Naive thymus-derived CD4-positive, alpha-beta T cell (primary cell): ENCODE measurements at regions not wholly inside any gene's neighbourhood (a gene's known extent, or its start where the extent isn't known, plus 50 kb on each side); places are given as distances from the start of the nearest gene placed in this dataset.

Experiments
- ATAC-seq: fragments of 150-1000 bp; cut with Tn5 transposase; 2 replicates; pipeline ENCODE4 v1.10.0; 2021; ENCODE audit warnings: mild to moderate bottlenecking, moderate library complexity
- CTCF ChIA-PET: fragments of 350-600 bp; sonication (Branson Sonifier 250); formaldehyde crosslinking; loops from one replicate; lab custom pipeline; 2021; ENCODE audit warnings: antibody characterized with exemption; lab: Charles Lee
- POLR2A ChIA-PET: fragments of 350-600 bp; sonication (Branson Sonifier 250); formaldehyde crosslinking; loops from one replicate; lab custom pipeline; 2021; ENCODE audit warnings: antibody characterized with exemption, inconsistent platforms; lab: Charles Lee
- DNase-seq, 9 donors: peaks; one replicate each; pipeline versions ENCODE4 v3.0.0 to v3.0.0-alpha.2; 2020 to 2022; ENCODE audit warnings: mixed read lengths in 1 of 9
- H3K27ac ChIP-seq: one replicate; pipeline ENCODE4 v1.7.0; 2013; ENCODE audit warnings: mild to moderate bottlenecking, low read depth, low read length, moderate library complexity
- H3K27me3 ChIP-seq, 2 donors: one replicate each; pipeline ENCODE4 v1.7.0; 2013; ENCODE audit warnings: low read length in 2 of 2, mild to moderate bottlenecking in 2 of 2, moderate library complexity in 2 of 2; ENCODE audit not compliant: control insufficient read depth in 2 of 2, insufficient read depth in 2 of 2
- H3K36me3 ChIP-seq, 3 experiments: 1 replicate in 2 of 3; 2 replicates in 1 of 3; pipeline ENCODE4 v1.7.0; 2013; ENCODE audit warnings: low read length in 3 of 3, mild to moderate bottlenecking in 3 of 3, moderate library complexity in 1 of 3; ENCODE audit not compliant: insufficient read depth in 3 of 3, control insufficient read depth in 2 of 3
- H3K4me1 ChIP-seq, 2 donors: one replicate each; pipeline ENCODE4 v1.7.0; 2013; ENCODE audit warnings: low read length in 2 of 2, mild to moderate bottlenecking in 2 of 2, moderate library complexity in 1 of 2; ENCODE audit not compliant: control insufficient read depth in 2 of 2, insufficient read depth in 2 of 2
- H3K4me3 ChIP-seq: 2 replicates; pipeline ENCODE4 v1.7.0; 2013; ENCODE audit warnings: mild to moderate bottlenecking, low read length
- H3K9me3 ChIP-seq, 3 experiments: 1 replicate in 2 of 3; 2 replicates in 1 of 3; pipeline ENCODE4 v1.7.0; 2013; ENCODE audit warnings: low read length in 3 of 3; ENCODE audit not compliant: control insufficient read depth in 2 of 3
- H3K27ac Mint-ChIP-seq, 9 donors: one replicate each; pipeline ENCODE4 v1.8.0; 2020 to 2022; ENCODE audit warnings: mixed read lengths in 9 of 9, mild to moderate bottlenecking in 8 of 9, moderate library complexity in 5 of 9, inconsistent platforms in 2 of 9
- H3K27me3 Mint-ChIP-seq, 5 donors: one replicate each; pipeline ENCODE4 v1.8.0; 2021 to 2022; ENCODE audit warnings: mixed read lengths in 5 of 5, mild to moderate bottlenecking in 1 of 5
- H3K36me3 Mint-ChIP-seq, 5 donors: one replicate each; pipeline ENCODE4 v1.8.0; 2020 to 2022; ENCODE audit warnings: mixed read lengths in 5 of 5, mild to moderate bottlenecking in 3 of 5, inconsistent platforms in 1 of 5
- H3K4me1 Mint-ChIP-seq, 7 donors: one replicate each; pipeline ENCODE4 v1.8.0; 2020 to 2022; ENCODE audit warnings: mixed read lengths in 7 of 7, mild to moderate bottlenecking in 3 of 7, inconsistent platforms in 1 of 7
- H3K4me3 Mint-ChIP-seq, 10 donors: one replicate each; pipeline ENCODE4 v1.8.0; 2020 to 2022; ENCODE audit warnings: mild to moderate bottlenecking in 10 of 10, mixed read lengths in 10 of 10, moderate library complexity in 6 of 10, inconsistent platforms in 2 of 10
- H3K9me3 Mint-ChIP-seq, 11 donors: one replicate each; pipeline ENCODE4 v1.8.0; 2020 to 2022; ENCODE audit warnings: mixed read lengths in 11 of 11, mild to moderate bottlenecking in 4 of 11, inconsistent platforms in 1 of 11, moderate library complexity in 1 of 11
- intact Hi-C, 2 donors: fragments of 100-400 bp; cut with micrococcal nuclease; formaldehyde crosslinking; loops; one replicate each; pipeline ENCODE4 v1.15.1; 2023

GRCh38 chr7:26091933-26092332 is 60.1 kb upstream of the NFE2L3 start:
- Histone ChIP-seq H3K4me1 (peaks cover 0 to 27% of the 10 kb centered on the region in 2 donors), H3K27me3 (no peaks in the 10 kb centered on the region), H3K4me3 (no peak overlapping the region), H3K9me3 (no peaks in the 10 kb centered on the region), H3K36me3 (no peaks in the 10 kb centered on the region), H3K27ac (no peak overlapping the region)
- DNase-seq = peak in 1 of 9 donors; percentile 13
- Mint-ChIP-seq H3K9me3 (no peaks in the 10 kb centered on the region), H3K36me3 (no peaks in the 10 kb centered on the region), H3K4me1 (peaks cover 13 to 63% (median 30%) of the 10 kb centered on the region in 7 donors), H3K27me3 (no peaks in the 10 kb centered on the region), H3K27ac (peak overlapping the region in 8 of 9 donors; percentile 6 to 91 (median 67)), H3K4me3 (peak overlapping the region in 3 of 10 donors; percentile 15 to 33 (median 18))
- ATAC-seq = no peak
- intact Hi-C loops = loop anchor here (1.0 to 5.0 kb wide), 9 partner anchors 20 to 1070 kb away; partner anchors contain the start of genes NFE2L3 (in 2 of the 2) and SNX10 (in 1 of the 2)
- CTCF ChIA-PET = interaction anchor here (0.9 to 8.1 kb wide), 13 partner anchors 9 to 277 kb away, joined by 3 to 177 read pairs (median 15); partner anchors contain the start of gene HNRNPA2B1
- POLR2A ChIA-PET = interaction anchor here (1.0 to 11.0 kb wide), 8 partner anchors 9 to 105 kb away, joined by 3 to 236 read pairs (median 6); partner anchors contain the start of genes CBX3 and HNRNPA2B1

GRCh38 chr7:26093023-26093422 is 59.0 kb upstream of the NFE2L3 start:
- Mint-ChIP-seq H3K27me3 (no peaks in the 10 kb centered on the region), H3K27ac (peak overlapping the region in 6 of 9 donors; percentile 6 to 91 (median 48)), H3K9me3 (no peaks in the 10 kb centered on the region), H3K4me1 (peaks cover 18 to 74% (median 40%) of the 10 kb centered on the region in 7 donors), H3K36me3 (no peaks in the 10 kb centered on the region), H3K4me3 (no peak overlapping the region)
- Histone ChIP-seq H3K4me1 (peaks cover 0 to 33% of the 10 kb centered on the region in 2 donors), H3K36me3 (no peaks in the 10 kb centered on the region), H3K4me3 (no peak overlapping the region), H3K27me3 (no peaks in the 10 kb centered on the region), H3K27ac (no peak overlapping the region), H3K9me3 (no peaks in the 10 kb centered on the region)
- intact Hi-C loops = loop anchor here (5.0 kb wide), 2 partner anchors 574 to 1069 kb away; no protein-coding TSS in a partner anchor
- ATAC-seq = no peak
- no peak for DNase-seq
- POLR2A ChIA-PET = interaction anchor here (0.5 to 11.0 kb wide), 11 partner anchors 8 to 104 kb away, joined by 3 to 236 read pairs (median 4); partner anchors contain the start of genes CBX3, HNRNPA2B1 and NFE2L3
- CTCF ChIA-PET = interaction anchor here (0.9 to 8.1 kb wide), 12 partner anchors 8 to 1094 kb away, joined by 3 to 177 read pairs (median 6); partner anchors contain the start of genes HNRNPA2B1 and NFE2L3

GRCh38 chr7:26096136-26096535 is 55.9 kb upstream of the NFE2L3 start:
- Histone ChIP-seq H3K4me3 (no peak overlapping the region), H3K9me3 (no peaks in the 10 kb centered on the region), H3K36me3 (no peaks in the 10 kb centered on the region), H3K27ac (no peak overlapping the region), H3K4me1 (peaks cover 0 to 41% of the 10 kb centered on the region in 2 donors), H3K27me3 (no peaks in the 10 kb centered on the region)
- DNase-seq (no peak), ATAC-seq (no peak)
- intact Hi-C loops = loop anchor here in 1 of 2 donors (2.0 kb wide), 1 partner anchor 17 kb away; no protein-coding TSS in a partner anchor
- Mint-ChIP-seq H3K4me3 (peak overlapping the region in 3 of 10 donors; percentile 8 to 79 (median 9)), H3K9me3 (no peaks in the 10 kb centered on the region), H3K27ac (peak overlapping the region in 8 of 9 donors; percentile 27 to 91 (median 82)), H3K4me1 (peaks cover 14 to 99% (median 52%) of the 10 kb centered on the region in 7 donors), H3K27me3 (no peaks in the 10 kb centered on the region), H3K36me3 (no peaks in the 10 kb centered on the region)
- ChIA-PET CTCF (interaction anchor here (1.9 kb wide), 1 partner anchor 17 kb away, joined by 5 read pairs; no protein-coding TSS in a partner anchor), POLR2A (interaction anchor here (11.0 kb wide), 1 partner anchor 101 kb away, joined by 236 read pairs; the partner anchor contains the start of genes CBX3 and HNRNPA2B1)

GRCh38 chr7:26097837-26098668 is 53.9 kb upstream of the NFE2L3 start:
- Histone ChIP-seq H3K4me1 (peaks cover 0 to 38% of the 10 kb centered on the region in 2 donors), H3K27ac (peak overlapping the region; percentile 24), H3K36me3 (no peaks in the 10 kb centered on the region), H3K4me3 (no peak overlapping the region), H3K9me3 (no peaks in the 10 kb centered on the region), H3K27me3 (no peaks in the 10 kb centered on the region)
- peak overlapping the region in 9 of 10 donors; percentile 53 to 79 (median 61) for H3K4me3 Mint-ChIP-seq
- peaks cover 0 to 1% (median 0%) of the 10 kb centered on the region in 11 donors for H3K9me3 Mint-ChIP-seq
- H3K4me1 Mint-ChIP-seq = peaks cover 12 to 96% (median 54%) of the 10 kb centered on the region in 7 donors
- no peaks in the 10 kb centered on the region for H3K27me3 Mint-ChIP-seq
- no peak for ATAC-seq
- H3K36me3 Mint-ChIP-seq = no peaks in the 10 kb centered on the region
- POLR2A ChIA-PET = interaction anchor here (0.6 to 1.9 kb wide), 8 partner anchors 12 to 103 kb away, joined by 3 to 10 read pairs (median 3); partner anchors contain the start of genes CBX3 and HNRNPA2B1
- intact Hi-C loops = loop anchor here in 1 of 2 donors (1.0 to 2.0 kb wide), 2 partner anchors 8 to 19 kb away; no protein-coding TSS in a partner anchor
- peak overlapping the region in 8 of 9 donors; percentile 78 to 91 (median 86) for H3K27ac Mint-ChIP-seq
- DNase-seq = peak in 3 of 9 donors; percentile 29 to 42 (median 40)
- CTCF ChIA-PET = interaction anchor here (0.8 to 1.2 kb wide), 3 partner anchors 8 to 14 kb away, joined by 3 to 4 read pairs (median 3); no protein-coding TSS in a partner anchor

DNA sequence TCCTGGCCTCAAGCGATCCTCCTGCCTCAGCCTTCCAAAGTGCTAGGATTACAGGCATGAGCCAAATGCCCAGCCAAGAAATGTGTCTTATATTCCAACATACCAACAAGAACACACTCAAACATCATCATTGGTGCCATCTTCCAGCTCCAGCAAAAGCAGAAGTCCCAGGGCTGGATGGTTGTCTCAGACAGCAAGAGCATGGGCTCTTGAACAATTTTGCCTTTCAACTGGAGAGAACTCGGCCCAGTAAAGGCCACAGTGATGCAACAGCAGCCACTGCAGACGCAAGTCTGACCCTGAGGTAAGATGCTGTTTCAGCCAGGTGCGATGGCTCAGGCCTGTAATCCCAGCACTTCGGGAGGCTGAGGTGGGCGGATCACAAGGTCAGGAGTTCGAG is 52.8 kb upstream of the NFE2L3 start:
- POLR2A ChIA-PET = interaction anchor here (0.7 to 1.9 kb wide), 3 partner anchors 11 to 101 kb away, joined by 6 to 9 read pairs (median 8); partner anchors contain the start of gene HNRNPA2B1
- CTCF ChIA-PET = interaction anchor here (0.7 to 1.1 kb wide), 2 partner anchors 10 to 97 kb away, joined by 3 to 4 read pairs; no protein-coding TSS in a partner anchor
- no peaks in the 10 kb centered on the region for H3K27me3 Mint-ChIP-seq
- Histone ChIP-seq H3K4me1 (peaks cover 0 to 38% of the 10 kb centered on the region in 2 donors), H3K4me3 (no peak overlapping the region), H3K27me3 (no peaks in the 10 kb centered on the region), H3K36me3 (no peaks in the 10 kb centered on the region), H3K27ac (no peak overlapping the region), H3K9me3 (no peaks in the 10 kb centered on the region)
- peak overlapping the region in 8 of 9 donors; percentile 46 to 91 (median 86) for H3K27ac Mint-ChIP-seq
- H3K4me1 Mint-ChIP-seq = peaks cover 12 to 90% (median 54%) of the 10 kb centered on the region in 7 donors
- no peak for DNase-seq
- no peak for ATAC-seq
- peak overlapping the region in 4 of 10 donors; percentile 20 to 79 (median 34) for H3K4me3 Mint-ChIP-seq
- H3K9me3 Mint-ChIP-seq = peaks cover 0 to 1% (median 0%) of the 10 kb centered on the region in 11 donors
- intact Hi-C loops = no loop called here
- H3K36me3 Mint-ChIP-seq = no peaks in the 10 kb centered on the region
